HG02973 (cell line): ENCODE measurements at regions not wholly inside any gene's neighbourhood (a gene's known extent, or its start where the extent isn't known, plus 50 kb on each side); places are given as distances from the start of the nearest gene placed in this dataset.
A peak's percentile ranks its signal among the peaks of the same experiment; 100 is the strongest.

ENCODE experiments used
- ATAC-seq: cut with Tn5 transposase; IDR thresholded peaks from one replicate; pipeline ENCODE4 v1.9.1; 2021; ENCODE audit warnings: moderate library complexity; ENCODE audit not compliant: unreplicated experiment

GRCh38 chr6:10307028-10307427 is 107.8 kb downstream of the TFAP2A start:
- ATAC-seq = no peak

DNA sequence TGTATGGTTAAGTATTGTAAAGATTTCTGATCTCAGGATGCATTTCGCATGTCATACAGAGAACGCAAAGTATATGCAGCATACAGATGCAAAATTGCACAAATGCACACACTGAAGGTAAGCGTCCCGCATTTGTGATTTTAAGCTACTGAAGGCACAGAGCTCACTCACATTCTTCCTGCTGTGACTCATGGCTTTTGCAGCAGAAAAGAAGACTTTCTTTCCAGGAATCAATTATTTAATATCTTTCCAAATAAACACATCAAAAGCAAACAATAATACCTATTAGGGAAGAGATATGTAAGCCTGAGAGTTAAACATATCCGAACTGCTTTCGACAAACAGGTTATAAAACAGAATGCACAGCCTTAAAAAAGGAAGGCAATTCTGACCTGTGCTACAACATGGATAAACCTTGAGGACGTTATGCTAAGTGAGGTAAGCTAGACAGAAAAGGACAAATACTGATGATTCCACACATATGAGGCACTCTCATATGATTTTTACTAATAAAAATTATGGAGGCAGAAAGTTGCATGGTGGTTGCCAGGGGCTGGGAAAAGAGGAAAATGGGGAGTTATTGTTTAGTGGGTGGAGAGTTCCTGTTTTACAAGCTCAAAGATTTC is 109.0 kb downstream of the TFAP2A start:
- no peak for ATAC-seq

GRCh38 chr6:10303608-10304506 is 111.0 kb downstream of the TFAP2A start:
- no peak for ATAC-seq

- no peak for ATAC-seq
Observed at GRCh38 chr6:10302566-10303235, 112.2 kb downstream of the TFAP2A start.

DNA sequence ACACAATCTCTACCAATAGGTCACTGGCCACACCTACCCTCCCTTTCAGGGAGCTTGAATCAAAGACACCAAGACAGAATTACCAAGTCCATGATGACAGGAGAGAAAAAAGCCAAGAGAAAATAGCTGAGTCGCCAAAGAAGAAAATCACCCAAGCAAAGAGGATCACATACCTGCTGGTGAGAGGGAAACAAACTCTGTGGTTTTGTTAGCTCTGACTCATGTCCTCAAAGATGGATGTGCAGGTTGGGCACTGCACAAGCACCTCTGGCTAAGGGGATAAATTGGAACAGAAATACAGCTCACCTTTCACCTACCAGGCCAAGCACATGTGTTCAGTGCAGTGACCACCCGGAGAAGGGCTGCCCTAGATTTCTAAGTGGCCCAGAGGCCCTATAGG is 114.8 kb downstream of the TFAP2A start:
- no peak for ATAC-seq

GRCh38 chr6:10297832-10298231 is 117.0 kb downstream of the TFAP2A start:
- ATAC-seq = no peak

- no peak for ATAC-seq
Observed at GRCh38 chr6:10278746-10279145, 136.1 kb downstream of the TFAP2A start.

GRCh38 chr6:10276660-10277287 is 138.1 kb downstream of the TFAP2A start:
- no peak for ATAC-seq

DNA sequence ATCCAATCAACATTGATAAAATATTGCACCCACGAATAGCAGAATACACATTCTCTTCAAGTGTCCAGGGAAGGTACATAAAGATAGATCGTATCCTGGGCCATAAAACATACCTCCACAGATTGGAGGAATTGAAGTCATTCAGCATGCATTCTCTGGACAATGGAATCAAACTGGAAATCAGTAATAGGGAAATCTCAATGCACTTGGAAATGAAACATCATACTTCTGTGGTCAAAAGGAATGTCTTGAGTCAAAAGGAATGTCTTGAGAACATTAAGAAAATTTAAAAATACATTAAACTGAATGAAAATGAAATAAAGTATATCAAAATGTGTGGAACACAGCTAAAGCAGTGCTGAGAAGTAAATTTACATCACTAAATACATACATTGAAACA is 138.8 kb downstream of the TFAP2A start:
- ATAC-seq = no peak

GRCh38 chr6:10272591-10272990 is 142.3 kb downstream of the TFAP2A start:
- ATAC-seq = no peak

DNA sequence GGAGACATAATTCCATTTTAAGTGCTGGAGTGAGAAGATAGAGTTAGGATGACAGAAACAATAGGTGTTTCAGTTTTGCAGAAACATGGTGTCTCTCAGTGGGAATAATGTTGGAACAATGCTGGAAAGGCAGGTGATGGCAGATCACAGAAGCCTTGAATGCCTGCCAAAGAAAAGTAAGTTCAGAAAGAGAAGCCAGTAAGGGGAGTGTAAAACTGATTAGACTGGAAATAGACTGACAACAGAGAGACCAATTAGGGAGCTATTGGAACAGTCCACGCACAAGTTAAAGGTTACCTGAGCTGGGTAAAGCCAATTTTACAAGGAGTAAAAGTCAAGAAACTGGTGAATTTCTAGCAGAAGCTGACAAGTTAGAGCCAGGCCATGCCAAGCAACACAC is 142.9 kb downstream of the TFAP2A start:
- ATAC-seq = no peak

DNA sequence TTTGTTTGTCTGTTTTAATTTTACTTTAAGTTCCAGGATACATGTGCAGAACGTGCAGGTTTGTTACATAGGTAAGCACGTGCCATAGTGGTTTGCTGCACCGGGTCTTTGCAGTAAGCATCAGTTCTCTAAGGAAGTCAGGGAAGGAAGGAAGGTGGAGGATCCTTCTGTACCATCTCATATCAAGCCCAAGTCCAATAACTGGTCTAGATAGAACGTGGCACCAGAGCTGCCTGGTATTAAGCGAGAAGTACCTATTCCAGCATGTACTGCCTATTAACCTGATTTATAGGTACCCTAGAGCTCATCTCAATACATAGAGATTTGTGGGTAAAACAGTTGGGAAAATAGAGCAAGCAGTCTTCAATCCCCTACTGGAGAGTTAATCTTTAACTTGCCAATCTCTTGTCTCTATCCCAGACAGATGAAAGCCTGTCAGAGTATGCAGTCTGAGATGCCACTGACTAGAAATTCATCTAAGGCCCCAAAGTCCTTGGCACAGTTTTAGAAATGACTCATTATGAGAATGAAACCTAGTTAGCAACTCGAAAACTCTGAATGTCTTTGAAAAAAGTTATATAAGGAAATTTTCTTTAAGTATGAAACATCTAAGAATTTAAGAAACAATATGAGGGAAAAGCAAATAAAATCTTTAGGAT is 144.9 kb downstream of the TFAP2A start:
- peak; percentile 69 for ATAC-seq

GRCh38 chr6:10268611-10269310 is 146.1 kb downstream of the TFAP2A start:
- no peak for ATAC-seq

DNA sequence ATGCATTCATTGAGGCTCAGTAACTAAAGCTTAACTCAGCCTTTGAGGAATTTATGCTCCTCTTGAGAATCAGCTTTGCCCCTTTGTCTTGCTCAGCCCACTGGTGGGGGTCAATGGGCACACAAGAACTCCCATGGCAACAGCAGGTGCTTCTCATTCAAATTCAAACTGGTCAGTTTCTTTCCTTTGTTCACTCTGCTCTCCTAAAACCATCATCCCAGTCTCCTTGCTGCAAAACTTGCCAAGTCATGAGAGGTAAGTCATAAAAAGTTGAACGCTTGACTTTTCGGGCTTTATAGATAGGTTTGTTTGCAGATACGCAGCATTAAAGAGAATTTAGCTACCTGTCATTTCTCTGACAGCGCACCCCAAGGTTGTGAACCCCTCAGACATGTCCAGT is 146.8 kb downstream of the TFAP2A start:
- no peak for ATAC-seq

DNA sequence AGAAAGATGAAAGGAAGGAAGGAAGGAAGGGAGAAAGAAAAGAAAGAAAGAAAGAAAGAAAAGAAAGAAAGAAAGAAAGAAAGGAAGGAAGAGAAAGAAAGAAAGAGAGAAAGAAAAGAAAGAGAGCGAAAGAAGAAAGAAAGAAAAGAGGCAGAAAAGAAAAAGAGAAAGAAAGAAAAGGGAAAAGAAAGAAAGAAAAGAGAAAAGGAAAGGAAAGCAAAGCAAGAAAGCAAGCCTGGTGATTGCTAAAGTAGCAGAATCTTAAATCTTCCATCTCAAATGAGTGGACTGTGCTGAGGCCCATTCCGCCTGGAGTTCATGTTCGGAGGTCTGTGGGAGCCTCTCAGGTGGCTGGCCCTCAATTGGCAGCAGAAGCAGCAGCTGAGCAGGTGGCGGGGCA is 148.4 kb downstream of the TFAP2A start:
- ATAC-seq = no peak

- ATAC-seq = no peak
Observed at GRCh38 chr6:10266061-10266460, 148.8 kb downstream of the TFAP2A start.

DNA sequence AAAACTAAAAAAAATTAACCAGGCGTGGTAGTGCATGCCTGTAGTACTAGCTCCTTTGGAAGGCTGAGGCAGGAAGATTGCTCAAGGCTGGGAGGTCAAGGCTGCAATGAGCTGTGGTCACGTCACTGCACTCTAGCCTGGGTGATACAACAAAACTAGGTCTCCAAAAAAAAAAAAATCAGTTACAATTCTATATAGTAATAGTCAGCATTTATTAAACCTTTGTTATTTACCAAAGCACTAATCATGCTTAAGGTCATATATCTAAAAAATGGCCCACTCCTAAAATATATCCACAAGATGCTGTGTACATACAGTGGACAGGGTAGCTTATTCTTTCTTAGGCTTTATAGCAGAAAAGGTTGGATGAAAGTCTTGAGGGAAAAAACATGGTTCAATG is 152.4 kb downstream of the TFAP2A start:
- ATAC-seq = no peak

- no peak for ATAC-seq
Observed at GRCh38 chr6:10259671-10260070, 155.2 kb downstream of the TFAP2A start.

GRCh38 chr6:10258341-10258740 is 156.5 kb downstream of the TFAP2A start:
- no peak for ATAC-seq

DNA sequence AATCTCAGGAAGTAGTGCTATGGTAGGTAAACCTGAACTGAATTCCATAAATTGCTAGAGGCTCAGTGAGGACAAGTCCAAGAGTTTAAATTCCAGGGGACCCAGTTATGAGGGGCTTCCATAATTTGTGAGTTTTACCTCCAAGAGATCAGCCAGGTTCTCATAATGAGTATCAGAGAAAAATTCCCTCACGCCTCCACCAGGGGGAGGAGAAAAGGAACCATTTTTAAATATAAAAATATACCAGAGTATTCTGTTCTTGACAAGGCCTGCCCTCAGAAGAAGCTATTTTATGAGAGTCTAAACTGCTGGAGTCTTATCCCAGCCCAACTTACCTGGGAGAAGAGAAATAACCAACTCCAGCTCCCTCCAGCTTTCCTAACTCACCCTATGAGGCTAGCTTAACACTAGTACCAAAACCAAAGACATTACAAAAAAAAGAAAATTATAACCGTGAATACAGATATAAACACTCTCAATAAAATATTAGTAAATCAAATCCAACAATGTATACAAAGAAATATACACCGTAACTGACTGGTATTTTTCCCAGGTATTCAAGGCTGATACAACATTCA is 158.7 kb downstream of the TFAP2A start:
- ATAC-seq = peak; percentile 46
